NCI-H2196 (cell line): ENCODE measurements at regions not wholly inside any gene's neighbourhood (a gene's known extent, or its start where the extent isn't known, plus 50 kb on each side); places are given as distances from the start of the nearest gene placed in this dataset.

Experiments used
- DNase-seq: peaks from one replicate; lab custom pipeline; 2025; ENCODE audit not compliant: unreplicated experiment; lab: John Stamatoyannopoulos, UW

DNA sequence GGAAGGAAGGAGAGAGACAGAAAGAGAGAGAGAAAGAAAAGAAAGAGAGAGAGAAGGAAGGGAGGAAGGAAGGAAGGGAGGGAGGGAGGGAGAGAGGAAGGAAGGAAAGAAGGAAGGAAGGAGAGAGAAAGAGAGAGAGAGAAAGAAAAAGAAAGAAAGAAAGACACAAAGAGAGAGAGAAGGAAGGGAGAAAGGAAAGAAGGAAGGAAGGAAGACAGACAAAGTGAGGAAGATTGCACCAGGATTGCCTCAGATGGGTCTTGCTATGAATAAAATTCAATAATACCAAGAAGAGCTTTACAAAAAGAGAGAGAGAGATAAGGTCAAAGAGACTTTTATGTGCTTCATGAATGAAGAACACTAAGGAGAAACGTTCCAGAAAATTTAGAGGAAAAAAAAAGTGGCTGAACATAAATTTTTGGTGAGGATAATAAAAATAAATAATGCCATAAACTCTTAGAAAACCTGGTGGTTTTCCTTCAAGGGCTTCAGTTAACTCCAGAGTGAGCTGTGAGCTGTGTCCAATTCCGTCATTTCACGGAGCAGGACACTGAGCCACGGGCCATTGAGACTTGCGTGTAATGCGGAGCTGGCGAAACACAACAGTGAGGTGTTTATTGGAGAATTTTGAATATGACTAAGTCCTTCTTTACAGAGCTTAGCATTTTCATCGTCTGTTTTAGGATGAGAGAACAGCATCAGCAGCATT is 72.7 kb upstream of the TNRC6C start:
- DNase-seq = no peak

DNA sequence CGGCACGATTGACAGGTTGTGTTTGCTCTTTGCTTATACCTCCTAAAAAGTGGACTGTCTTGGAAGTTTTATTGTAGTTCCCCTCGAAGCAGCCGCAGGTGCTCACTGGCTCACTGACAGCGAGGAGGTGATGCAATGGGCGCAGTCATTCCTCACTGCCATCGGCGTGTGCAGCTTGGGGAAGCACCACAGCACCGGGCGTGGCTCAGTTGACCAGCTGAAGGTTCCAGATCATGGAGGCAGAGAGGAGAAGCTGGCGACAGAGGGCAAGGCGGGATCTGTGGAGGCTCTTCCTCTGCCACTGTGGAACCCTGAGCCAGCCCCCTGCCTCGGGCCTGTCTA is 72.1 kb upstream of the TNRC6C start:
- DNase-seq = no peak

DNA sequence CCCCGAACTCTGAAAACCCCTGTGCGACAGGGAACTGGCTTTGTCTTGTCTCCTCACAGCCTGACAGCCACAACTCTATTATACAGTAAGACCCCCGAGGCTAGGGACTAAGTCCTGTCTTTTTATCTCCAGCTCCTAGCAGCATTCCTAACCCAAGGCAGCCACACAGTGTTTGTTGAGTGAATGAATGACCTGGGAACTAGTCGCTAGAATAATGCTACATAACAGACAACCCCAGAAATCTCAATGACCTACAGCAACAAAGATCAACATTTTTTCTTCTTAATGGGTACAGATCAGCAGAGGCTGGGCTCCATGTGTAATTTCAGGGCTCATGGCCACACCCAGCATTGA is 71.4 kb upstream of the TNRC6C start:
- DNase-seq = no peak

DNA sequence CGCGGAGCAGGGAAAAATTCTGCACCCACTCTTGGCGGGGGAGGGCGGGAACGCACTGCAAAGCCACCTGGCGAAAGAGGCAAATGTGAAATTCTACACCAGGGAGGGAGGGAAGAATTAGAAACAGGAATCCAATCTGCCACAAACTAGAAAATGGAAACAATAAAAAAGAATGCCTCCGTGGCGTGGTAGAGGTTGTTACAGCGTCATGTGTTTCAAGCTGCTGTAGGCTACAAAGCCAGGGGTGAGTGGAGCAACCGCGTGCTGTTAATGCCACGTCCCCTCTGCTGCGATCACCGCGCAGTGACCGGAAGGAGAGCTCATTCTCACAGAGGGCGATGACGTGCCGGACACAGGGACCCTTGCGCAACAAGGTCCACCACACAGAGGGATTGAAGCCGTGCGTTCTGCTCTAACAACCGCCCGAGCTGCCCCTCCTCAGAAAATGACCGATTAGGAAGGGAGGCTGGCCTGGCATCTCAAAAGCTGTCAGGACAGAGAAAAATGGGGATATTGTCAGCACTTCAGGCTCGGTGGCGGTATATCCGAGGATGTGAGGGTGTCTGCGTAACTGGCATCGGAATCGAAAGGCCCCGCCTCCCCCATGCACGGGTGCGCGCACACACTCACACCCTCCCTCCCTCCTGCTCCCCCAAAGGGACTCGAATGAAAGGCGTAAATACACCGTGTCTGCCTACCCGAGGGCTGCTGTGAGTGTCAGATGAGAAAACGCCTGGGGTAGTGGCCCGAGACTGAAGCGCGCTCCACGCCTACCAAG is 70.8 kb upstream of the TNRC6C start:
- DNase-seq = peak; percentile 76

DNA sequence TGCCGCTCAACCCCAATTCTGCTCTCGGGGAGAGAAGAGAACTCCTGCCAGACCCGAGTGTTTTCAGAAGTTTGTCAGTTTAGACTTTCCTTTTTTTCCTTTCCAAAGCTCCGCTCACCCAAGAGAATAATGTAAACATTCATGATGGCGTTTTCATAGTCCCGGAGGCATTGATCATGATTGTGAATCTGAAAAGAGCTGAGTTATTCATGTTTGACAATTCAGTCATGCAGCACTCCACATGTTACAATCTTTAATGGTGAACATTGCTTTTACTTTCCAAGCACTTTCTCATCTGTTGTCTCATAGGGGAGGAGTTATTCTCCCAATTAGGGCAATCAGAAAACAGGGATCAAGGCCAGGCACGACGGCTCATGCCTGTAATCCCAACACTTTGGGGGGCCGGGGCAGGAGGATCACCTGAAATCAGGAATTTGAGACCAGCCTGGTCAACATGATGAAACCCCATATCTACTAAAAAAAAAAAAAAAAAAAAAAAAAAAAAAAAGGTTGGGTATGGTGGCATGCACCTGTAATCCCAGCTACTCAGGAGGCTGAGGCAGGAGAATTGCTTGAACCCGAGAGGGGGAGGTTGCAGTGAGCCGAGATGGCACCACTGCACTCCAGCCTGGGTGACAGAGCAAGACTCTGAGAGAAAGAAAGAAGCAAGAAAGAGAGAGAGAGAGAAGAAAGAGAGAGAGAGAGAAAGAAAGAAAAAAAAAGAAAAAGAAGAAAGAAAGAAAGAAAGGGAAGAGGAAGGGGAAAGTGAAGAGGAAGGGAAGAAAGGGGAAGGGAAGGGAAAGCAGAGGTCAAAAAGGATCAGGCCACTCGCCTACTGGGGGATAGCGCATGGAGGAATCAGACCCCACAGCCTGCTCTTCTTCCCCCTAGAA is 70.0 kb upstream of the TNRC6C start:
- no peak for DNase-seq

DNA sequence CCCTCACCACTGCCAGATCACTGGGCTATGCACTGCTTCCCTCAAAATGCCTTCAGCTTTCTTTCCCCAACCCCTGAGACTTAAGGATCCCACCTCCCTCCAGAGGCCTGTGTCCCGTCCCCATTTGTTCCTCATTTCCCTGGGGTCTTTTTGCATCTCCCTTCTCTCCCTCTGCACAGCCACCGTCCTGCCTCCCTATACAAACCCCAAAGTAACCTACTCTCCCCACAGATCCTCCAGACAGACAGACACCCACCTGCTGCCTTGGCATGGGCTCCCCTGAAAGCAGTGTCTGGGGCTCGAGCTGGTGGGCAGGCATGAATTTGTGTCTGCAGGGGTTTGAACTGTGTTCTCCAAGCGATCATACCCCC is 69.4 kb upstream of the TNRC6C start:
- DNase-seq = no peak

DNA sequence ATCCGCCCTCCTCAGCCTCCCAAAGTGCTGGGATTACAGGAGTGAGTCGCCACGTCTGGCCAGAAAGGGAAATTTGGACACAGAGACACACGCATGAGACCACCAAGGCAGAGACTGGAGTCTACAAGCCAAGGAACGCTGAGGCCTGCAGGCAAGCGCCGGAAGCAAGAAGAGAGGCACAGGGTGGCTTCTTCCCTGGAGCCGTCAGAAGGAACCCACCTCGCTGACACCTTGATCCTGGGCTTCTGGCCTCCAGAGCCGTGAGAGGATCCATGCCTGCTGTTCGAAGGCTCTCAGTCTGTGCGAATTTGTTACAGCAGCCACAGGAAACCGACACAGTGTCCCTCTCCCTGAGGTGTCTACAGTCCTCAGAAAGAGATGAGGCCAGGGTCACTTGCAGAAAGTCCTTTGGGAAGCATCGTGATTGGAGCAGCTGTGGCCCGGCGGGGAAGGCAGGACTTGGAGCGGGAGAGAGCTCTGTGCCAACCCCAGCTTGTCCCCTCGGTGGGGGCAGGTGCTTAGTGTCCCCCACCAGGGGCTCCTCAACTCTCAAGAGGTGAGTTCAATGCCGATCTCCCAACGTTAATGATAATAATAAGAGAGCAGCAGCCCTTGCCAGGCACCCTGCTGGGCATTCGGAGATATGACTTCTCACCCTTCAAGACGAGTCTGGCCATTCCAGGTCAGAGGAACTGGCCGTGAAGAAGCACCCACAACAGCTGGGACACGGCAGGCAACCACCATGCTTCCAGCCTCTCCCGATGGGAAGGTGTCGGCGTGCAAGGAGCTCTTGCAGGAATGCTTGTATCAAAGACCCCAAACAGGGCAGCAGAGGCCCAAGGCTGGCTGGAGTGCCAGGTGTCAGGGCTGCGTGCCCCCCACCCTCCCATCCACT is 68.4 kb upstream of the TNRC6C start:
- no peak for DNase-seq

DNA sequence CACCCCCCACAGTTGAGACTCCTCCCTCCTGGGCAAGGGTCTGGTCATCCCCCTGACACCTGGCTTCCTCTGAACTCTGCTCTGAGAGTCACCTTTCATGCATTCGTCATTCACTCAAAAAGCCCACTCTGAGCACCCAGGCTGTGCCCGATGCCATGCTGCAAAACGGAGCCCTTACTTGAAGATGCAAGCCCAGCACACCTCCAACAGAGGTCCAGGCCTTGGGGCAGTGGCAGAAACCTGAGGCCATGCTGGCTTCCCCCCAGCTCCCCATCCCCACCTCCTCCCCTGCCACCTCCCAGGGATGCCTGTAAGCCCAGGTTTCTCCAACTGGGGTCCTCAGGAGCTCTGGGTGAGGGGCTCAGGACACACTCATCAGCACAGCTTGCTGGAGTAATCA is 67.7 kb upstream of the TNRC6C start:
- DNase-seq = no peak

DNA sequence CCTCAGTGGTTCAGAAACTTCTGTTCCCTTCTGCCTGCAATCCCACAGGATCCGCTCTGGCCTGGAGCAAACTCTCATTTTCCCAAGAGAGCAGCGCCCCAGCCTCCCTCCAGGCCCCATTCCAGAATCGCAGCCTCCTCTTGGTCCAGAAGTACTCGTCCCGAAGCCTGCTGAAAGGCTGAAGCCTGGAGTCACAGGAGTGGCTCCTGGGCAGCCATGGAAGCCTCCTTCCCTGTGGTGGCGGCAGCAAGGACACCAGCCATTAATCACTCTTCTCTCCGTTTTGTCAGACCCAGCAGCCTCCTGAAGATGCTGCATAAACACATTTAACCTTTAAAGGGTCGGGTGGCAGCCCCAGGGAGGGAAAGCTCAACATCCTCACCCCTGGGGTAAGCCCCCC is 66.9 kb upstream of the TNRC6C start:
- DNase-seq = no peak

DNA sequence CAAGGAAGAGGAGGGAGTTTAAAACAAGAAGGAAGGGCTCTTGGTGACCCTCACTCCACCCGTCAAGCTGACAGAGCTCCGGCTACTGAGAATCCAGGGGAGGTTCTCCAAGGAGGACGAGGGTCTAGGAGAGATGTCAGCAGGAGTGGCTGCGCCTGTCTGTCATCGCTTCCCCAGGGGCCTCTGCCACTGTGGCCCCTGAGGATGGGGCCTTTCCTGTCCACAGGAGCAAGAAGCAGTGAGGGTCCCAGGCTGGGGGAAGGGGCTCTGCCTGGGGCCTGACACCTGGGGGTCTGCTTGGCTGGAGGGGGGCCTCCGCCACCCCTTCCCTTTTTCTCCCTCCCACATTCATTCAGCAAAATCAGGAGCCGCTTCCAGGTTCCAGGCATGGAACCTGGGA is 66.5 kb upstream of the TNRC6C start:
- no peak for DNase-seq

DNA sequence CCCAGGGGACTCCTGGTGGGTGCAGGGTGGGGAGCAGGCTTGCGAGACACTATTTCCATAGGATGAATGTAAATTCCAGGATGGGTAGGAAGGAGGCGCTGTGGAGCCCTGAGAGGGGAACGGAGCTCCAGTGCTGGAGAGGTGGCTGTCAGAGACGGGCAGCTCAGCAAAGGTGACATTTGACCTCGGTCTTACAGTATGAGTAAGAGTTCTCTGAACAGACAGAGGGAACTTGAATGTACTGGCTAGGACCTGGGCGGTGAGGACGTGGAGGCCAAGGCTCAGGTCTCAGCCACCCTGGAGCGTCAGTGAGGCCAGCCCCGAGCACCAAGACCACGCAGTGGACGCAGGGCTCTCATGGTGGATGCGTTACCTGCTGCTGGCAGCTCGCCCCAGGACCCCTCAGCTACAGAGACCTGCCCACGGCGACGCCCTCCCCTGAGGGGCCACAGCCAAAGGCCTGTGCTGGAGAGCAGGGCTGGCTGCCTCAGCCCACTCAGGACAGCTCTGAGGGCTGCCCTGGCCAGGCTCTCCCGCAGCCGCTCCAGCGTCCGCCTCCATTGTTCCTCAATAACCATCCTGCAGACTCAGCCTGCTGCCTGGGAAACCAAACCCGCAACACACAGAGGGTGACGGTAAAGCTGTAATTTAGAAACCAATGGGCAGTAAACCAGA is 65.9 kb upstream of the TNRC6C start:
- peak; percentile 25 for DNase-seq

DNA sequence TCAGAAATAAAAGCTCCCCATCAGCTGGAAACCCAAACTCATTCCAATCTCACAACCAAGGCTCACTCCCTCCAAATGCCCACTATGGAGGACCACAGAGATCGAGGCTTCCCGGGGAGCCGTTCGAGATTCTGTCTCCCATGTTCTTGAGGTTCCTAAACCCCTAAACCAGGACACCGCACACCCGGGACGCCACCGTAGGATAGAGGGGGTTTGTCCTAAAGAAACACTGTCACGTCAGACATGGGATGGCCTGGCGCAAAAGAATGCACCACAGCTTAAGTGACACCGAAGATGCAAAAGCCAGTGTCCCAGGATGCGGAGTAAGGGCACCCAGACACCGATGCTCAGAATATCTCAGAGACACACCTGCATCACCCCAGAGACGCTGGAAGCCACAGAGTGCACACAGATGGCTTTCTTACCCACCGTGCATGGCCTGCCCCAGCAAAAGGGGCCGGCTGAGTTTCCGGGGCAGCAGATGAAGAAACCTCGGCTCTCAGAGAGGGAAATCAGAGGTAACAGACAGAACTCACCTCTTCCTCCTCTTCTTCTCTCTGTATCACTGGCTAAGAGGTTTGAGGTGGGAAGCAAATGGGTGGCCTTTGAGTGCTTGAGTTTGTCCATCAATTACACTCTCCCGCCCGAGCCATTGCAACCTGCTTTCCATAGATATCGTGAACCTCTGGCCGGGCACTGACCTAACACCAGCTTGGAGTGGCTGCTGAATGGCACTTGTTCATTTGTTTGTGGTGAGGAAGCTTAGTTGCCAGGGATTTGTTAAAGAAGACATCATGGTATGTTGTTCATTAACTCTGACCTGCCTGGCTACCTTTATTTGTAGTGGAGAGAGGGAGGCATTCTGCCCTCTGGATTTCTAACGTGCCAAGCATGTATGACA is 65.1 kb upstream of the TNRC6C start:
- no peak for DNase-seq

DNA sequence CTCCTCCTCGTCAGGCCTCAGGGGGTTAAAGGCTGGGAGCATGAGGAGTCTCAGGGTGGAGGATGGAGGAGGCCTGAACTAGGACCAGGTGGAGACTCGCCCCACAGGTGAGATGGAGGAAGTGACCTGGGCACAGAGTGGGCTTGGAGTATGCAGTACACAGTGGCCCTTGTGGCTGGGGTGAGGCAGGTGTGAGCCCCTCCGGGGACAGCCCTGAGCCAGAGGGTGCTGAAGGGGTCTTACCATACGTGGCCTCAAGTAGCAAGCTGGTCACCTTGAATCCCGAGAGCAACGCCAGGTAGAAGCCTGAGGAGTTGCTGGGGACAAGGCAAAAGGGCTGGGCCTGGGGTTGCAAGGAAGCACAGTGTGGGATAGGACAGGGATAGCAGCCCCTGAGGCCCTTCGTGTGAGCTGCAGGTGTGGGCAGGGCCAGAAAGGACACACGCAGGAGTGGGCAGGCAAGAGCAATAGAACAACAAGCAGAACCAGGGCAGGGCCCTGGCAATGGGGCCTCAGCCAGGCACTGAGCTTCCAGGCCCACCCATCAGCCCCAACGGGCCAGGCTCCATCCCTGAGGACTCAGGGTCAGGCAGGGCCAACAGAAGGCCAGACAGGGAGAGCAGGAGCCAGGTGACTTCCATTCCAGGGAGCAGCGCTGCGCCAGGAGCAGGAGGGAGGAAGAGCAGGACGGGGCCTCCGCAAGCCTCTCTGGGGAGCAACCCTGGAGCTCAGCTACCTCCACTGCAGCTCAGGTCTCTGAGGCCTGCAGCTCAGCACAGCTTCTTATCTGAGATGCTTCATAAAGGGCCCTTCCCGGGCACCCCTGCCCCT is 64.2 kb upstream of the TNRC6C start:
- no peak for DNase-seq

DNA sequence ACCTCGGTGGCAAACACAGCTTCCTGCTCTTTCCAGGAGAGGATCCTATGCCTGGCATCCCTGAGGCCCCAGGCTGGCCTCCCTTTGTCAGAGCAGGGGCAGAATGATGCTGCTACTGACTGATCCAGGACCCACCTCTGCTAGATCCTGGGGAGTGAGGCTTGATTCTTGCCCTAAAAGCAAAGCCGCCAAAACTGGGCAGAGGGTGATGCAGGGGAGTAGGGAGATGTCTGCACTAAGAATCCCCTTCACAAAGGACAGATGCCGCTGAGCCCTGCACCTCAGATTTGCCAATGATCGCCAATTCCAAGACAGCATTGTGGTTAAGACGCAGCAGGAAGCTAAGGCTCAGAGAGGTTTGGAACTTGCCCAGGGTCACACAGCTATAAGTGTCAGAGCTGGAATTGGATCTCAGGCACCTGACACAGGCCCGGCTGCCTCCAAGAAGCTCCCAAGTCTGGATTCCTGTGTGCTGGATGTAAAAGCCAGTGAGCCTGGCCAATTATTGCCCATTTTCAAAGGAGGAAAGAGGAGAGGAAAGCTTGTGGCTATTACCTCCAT is 60.7 kb upstream of the TNRC6C start:
- no peak for DNase-seq

DNA sequence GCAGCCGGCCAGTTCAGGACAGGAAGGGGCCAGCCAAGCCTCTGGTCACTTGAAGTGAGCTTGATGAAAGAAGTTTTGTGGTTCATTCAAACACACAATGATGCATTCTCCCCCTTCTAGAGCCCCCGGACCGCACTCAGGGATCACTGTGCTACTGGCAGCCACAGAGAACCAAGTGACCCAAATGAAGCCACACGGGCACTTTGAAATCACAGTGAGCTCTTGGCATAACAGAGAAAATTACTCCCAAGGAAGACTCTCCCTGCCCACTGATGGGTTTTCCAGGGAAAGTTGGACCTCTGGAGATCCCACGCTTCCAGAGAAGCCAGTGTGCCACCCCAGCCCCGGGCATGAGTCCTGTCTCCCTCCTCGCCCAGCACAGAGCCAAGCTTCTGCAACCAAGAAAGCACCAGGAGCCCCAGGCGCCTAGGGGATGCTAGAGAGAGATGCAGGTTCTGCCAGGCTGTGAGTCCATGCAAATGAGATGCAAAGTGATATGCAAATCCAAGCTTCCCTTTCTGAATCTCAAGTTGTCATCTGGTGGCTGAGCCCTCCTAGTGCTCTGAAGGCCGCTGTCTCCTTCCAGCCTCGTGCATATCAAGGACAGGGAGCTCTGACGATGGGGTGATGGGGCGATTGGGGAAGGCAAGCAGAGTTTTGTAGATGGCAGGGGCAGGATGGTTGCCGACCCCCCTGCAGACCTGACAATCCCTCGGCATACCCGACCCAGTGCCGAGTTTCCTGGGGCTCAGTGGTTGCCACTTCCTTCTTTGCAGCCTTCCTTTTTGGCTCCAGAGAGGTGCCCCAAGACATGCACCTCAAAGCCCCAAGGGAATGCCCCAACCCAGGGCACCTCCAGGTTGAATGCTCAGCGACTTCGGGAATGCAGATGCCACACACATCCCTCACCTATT is 59.7 kb upstream of the TNRC6C start:
- DNase-seq = no peak

DNA sequence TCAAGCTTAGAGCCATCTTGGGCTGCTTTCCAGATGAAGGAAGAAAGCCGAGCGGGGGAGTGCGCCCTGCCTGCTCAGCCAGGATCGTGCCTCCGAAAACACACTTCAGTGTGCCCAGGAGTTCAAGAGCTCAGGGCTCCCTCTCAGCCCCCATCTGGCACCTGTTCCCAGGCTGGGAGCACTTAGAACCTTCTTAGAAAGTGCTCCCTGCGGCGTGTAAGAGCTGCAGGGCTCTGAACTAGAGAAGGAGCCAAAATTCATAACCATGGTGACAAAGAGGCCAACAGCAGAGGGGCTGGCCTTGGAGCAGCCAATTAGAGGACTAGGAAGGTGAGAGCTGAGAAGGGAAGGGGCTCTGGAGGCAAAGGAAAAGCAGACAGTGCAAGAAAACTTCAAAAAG is 59.0 kb upstream of the TNRC6C start:
- no peak for DNase-seq

DNA sequence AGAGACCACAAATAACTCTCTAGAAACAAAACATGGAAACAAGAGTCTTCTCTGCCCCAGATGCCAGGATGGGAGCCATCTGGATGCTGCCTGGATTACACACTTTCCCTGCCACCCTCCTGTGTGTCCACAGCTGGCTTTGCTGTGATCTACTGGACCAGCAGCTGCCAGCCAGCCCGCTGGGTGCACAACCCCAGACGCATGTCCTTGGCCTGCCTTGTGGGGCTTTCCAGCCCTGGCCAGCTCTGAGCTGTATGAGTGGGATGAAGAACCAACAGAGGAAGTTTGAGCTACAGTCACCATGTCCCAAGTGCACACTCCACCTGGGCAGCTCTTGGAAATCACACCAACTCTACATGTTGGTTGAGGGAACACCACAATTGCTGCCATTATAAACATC is 57.0 kb upstream of the TNRC6C start:
- no peak for DNase-seq
